ENCODE measurements at regions not wholly inside any gene's neighbourhood (a gene's known extent, or its start where the extent isn't known, plus 50 kb on each side); places are given as distances from the start of the nearest gene placed in this dataset.

- TF ChIP-seq PBX3 (IDR thresholded peaks at IDR 0.05; ENCODE audit: insufficient replicate concordance, low read depth, low read length), result no peak
- no peak for TF ChIP-seq ZZZ3 (IDR thresholded peaks at IDR 0.05; ENCODE audit: control insufficient read depth, insufficient read length, low read depth)
- no peak for TF ChIP-seq NBN (IDR thresholded peaks at IDR 0.05)
- no peak for TF ChIP-seq SMAD5 (IDR thresholded peaks at IDR 0.05; ENCODE audit: low read depth)
- TF ChIP-seq E2F8 (IDR thresholded peaks at IDR 0.05; ENCODE audit: low read depth, partially characterized antibody), result no peak
- TF ChIP-seq RAD51 (IDR thresholded peaks at IDR 0.05), result no peak
- no peak for TF ChIP-seq CHD4 (IDR thresholded peaks at IDR 0.05)
- no peak for TF ChIP-seq IRF5 (IDR thresholded peaks at IDR 0.05; ENCODE audit: borderline replicate concordance)
- no peak for TF ChIP-seq NFYB (IDR thresholded peaks at IDR 0.05; ENCODE audit: insufficient read depth, low read depth, low read length)
- no peak for TF ChIP-seq POU2F2 (IDR thresholded peaks at IDR 0.05; ENCODE audit: borderline replicate concordance, low read depth, low read length)
- TF ChIP-seq FOXK2 (IDR thresholded peaks at IDR 0.05), result no peak
- no peak for TF ChIP-seq HDAC2 (IDR thresholded peaks at IDR 0.05)
- no peak for TF ChIP-seq NFYA (IDR thresholded peaks at IDR 0.05; ENCODE audit: borderline replicate concordance, low read depth, low read length)
Observed at GRCh38 chr11:11215058-11215815, 137.8 kb downstream of the CSNK2A3 start (continued).
